NB4 (cell line): ENCODE measurements at regions not wholly inside any gene's neighbourhood (a gene's known extent, or its start where the extent isn't known, plus 50 kb on each side); places are given as distances from the start of the nearest gene placed in this dataset.
"Not testable (repeated sequence)": the region's sequence is repeated elsewhere in the genome, so short reads cannot be mapped to it uniquely, and the experiment has no call there.

Experiments
- POLR2A ChIP-seq: IDR thresholded peaks from 2 replicates; pipeline ENCODE4 v1.6.1; 2011; ENCODE audit warnings: mild to moderate bottlenecking; ENCODE audit not compliant: insufficient read length; ENCODE audit errors: extremely low read depth
- TF ChIP-seq, protein P1 (sequence below): IDR thresholded peaks from one replicate; pipeline ENCODE4 v1.5.1; 2012; ENCODE audit warnings: low read depth, low read length
- TF ChIP-seq, protein P2 (sequence below): IDR thresholded peaks from 2 replicates; pipeline ENCODE4 v1.6.1; 2011; ENCODE audit warnings: low read depth, low read length

DNA sequence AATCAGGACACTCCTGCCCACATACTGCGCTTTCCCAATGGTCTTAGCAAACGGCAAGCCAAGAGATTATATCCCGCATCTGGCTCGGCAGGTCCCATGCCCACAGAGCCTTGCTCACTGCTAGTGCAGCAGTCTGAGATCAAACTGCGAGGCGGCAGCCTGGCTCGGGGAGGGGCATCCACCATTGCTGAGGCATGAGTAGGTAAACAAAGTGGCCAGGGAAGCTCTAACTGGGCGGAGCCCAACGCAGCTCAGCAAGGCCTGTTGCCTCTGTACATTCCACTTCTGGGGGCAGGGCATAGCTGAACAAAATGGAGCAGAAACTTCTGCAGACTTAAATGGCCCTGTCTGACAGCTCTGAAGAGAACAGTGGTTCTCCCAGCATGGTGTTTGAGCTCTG lies 77.5 kb downstream of the ELAPOR2 start:
- TF ChIP-seq, protein P1, sequence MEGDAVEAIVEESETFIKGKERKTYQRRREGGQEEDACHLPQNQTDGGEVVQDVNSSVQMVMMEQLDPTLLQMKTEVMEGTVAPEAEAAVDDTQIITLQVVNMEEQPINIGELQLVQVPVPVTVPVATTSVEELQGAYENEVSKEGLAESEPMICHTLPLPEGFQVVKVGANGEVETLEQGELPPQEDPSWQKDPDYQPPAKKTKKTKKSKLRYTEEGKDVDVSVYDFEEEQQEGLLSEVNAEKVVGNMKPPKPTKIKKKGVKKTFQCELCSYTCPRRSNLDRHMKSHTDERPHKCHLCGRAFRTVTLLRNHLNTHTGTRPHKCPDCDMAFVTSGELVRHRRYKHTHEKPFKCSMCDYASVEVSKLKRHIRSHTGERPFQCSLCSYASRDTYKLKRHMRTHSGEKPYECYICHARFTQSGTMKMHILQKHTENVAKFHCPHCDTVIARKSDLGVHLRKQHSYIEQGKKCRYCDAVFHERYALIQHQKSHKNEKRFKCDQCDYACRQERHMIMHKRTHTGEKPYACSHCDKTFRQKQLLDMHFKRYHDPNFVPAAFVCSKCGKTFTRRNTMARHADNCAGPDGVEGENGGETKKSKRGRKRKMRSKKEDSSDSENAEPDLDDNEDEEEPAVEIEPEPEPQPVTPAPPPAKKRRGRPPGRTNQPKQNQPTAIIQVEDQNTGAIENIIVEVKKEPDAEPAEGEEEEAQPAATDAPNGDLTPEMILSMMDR, result not testable (repeated sequence)
- TF ChIP-seq POLR2A, result not testable (repeated sequence)
- TF ChIP-seq, protein P2, sequence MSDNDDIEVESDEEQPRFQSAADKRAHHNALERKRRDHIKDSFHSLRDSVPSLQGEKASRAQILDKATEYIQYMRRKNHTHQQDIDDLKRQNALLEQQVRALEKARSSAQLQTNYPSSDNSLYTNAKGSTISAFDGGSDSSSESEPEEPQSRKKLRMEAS, result not testable (repeated sequence)
